CD4-positive, alpha-beta T cell treated with Interleukin-4 for 1 hour (primary cell): ENCODE measurements at regions not wholly inside any gene's neighbourhood (a gene's known extent, or its start where the extent isn't known, plus 50 kb on each side); places are given as distances from the start of the nearest gene placed in this dataset.
"Not testable (repeated sequence)": the region's sequence is repeated elsewhere in the genome, so short reads cannot be mapped to it uniquely, and the experiment has no call there.

ENCODE experiments used
- DNase-seq, 2 donors: peaks; one replicate each; pipeline ENCODE4 v3.0.0-alpha.2; 2020 to 2022

DNA sequence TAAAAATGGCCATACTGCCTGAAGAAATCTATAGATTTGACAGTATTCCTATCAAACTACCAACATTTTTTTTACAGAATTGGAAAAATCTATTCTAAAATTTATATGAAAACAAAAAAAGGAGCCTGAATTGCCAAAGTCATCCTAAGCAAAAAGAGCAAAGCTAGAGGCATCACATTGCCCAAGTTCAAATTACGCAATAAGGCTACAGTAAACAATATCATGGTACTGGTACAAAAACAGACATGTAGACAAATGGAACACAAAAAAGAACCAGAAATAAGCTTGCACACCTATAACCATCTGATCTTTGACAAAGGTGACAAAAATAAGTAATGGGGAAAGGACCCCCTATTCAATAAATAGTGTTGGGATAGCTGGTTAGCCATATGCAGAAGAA, 50.2 kb upstream of the THSD7B start:
- DNase-seq: no peak

DNA sequence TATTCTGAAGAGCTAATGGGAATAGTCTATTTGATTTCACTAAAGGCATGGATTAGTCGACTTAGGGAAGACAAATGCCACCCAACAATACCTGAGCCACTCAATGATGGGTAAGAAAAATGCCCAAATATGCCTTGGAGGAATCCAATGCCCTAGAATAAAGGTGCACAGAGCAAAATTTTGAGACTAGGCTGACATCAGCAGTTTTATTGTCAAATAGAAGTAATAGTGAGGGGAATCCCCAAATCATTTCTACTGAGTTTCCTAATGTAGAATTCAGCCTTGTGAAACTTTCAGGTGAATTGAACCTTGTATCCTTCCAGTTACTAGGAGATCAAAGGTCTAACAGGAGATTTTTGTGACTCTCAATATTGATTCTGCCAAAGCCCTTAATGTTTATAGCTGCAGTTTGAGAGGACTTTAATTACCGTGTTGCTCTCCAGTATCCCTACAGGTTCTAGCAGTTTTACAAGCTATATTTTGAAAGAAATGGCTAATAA, 50.8 kb upstream of the THSD7B start:
- DNase-seq: no peak

DNA sequence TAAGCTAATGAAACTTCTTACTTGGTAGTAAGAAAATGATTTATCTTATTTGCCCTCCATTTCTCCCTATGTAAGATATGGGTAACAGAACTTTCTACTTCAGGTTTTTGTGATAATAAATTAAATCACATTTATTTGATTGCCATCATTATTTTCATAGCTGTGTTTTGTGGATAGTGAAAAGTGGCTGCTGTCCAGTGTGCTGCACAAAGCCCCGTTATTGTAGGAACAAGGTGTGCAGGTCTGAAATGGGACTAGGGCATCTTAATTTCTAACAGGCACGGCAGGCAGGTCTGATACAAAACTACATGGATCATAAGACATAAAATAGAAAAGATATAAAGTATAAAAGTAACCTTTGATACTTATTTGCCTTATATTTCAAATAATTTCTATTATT, 51.6 kb upstream of the THSD7B start:
- DNase-seq: no peak

- DNase-seq: no peak
Observed at GRCh38 chr2:136705336-136705735, 60.0 kb upstream of the THSD7B start.

DNA sequence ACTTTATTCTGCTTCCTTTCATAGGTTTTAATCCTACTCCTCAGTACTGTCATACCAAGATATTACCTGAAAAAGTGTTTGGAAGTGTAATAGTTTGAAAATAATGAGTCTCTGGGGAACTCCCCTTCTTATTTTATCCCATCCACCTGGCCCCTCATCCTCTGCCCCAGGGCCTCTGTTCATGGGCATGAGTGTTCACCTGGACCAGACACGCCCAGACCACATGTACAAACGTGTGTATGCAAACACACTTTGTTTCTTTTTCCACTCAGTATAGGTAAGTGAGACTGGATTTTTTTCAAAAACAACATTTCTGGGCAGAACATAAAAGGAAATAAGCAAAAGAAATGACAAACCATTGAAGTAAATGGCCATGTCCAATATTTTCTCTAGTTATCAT, 62.1 kb upstream of the THSD7B start:
- DNase-seq: no peak

GRCh38 chr2:136696438-136696837, 68.9 kb upstream of the THSD7B start:
- DNase-seq: no peak

DNA sequence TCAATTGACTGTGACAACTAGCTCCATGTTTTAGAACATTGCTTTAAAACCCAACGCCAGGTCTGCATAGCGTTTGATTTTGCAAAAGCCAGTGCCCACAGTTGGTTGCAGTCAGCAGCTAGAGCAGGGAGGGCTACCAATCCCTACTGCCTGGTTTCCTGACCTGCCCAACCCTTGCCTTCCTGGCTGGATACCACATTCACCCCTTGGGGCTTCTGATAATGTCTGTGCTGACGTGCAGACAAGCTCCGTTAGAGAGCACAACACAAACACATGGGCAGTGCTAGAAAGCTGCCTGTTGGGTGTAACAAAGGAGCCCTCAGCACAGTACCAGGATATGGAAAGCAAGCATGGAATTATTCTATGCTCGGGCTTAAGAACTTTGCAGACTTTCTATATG, 71.4 kb upstream of the THSD7B start:
- no peak for DNase-seq

DNA sequence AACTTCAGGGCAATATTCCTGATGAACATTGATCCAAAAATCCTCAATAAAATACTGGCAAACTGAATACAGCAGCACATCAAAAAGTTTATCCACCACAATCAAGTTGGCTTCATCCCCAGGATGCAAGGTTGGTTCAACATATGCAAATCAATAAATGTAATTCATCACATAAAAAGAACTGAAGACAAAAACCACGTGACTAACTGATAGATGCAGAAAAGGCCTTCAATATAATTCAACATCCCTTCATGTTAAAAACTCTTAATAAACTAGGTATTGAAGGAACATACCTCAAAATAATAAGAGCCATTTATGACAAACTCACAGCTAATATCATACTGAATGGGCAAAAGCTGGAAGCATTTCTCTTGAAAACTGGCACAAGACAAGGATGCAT, 85.3 kb upstream of the THSD7B start:
- not testable (repeated sequence) for DNase-seq

- no peak for DNase-seq
Observed at GRCh38 chr2:136665736-136666135, 99.6 kb upstream of the THSD7B start.

DNA sequence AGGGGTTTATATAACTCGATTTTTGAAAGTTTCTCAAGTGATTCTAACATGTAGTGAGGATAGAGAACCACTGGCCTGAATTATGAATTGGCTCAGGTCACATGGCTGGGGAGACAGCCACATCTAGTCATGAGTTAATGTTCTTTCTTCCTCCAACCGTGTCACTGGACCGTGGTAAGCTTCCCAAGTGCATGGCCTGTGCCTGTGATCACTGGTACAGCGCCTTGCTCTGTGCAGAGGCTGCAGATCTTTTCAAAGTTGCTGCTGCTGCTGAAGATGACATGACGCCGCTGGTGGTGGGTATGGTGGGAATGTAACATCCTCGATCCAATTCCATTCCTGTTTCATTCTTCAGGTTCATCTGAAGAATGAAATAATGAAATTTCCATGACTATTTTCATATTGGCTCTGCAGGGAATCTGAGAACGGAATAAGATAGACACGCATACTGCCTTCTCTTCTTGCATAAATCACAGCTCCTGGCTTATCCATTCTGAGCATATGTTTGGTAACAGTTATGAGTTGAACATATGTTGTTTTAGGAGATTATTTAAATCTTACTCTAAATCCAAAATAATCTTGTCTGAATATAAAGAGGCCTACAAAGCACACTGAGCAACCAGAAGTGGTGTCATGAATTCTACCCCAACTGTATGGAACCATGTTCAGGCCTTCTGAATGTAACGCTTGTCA, 100.5 kb upstream of the THSD7B start:
- DNase-seq: no peak

DNA sequence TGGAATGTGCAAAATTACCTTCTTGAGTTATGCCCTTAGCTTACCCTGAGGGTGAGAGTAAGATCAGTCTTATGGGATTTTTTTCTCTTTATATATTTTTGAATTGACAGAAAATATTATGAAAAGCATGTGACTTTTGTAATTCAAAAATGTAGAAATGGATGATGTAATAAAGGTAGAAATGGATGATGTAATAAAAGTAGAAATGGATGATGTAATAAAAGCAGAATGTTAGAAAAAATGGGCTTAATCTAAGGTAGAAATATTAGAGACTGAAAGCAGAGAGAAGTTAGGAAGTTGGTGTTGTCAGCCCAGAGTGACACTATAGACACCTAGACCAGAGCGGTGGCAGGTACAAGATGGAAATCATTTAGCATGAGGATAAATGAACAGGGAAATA, 107.1 kb upstream of the THSD7B start:
- DNase-seq: no peak

- no peak for DNase-seq
Observed at GRCh38 chr2:136653861-136654260, 111.5 kb upstream of the THSD7B start.

GRCh38 chr2:136651456-136652010, 113.8 kb upstream of the THSD7B start:
- DNase-seq: no peak

GRCh38 chr2:136647039-136647438, 118.3 kb upstream of the THSD7B start:
- DNase-seq: no peak

DNA sequence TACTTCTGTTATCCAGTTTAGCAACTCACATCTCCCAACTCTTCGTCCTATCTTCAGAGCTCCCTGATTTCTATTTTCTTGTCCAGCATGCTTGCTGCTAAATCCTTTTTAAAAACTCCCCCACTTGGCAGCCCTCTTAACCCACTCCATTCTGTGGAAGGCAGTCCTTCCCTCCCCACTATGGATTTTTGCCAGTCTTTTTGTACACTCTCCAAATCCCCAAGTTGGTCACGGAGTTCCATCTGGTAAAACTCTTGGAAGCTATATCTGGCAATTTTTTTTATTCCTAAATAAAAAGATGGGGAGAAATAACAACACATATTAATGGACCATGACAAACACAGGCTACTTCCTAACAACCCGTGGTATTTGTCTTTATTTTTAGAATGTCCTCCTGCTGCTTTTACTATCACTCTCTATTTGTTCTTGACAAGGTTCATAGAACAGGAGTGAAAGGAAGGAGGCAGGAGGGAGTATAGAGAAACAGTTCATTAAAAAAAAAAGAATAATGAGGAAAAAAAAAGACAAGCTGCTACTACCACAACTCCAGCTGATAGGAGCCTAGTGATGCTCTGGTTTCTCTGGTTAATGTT, 120.0 kb upstream of the THSD7B start:
- no peak for DNase-seq

GRCh38 chr2:136639651-136640050, 125.7 kb upstream of the THSD7B start:
- DNase-seq: no peak

- no peak for DNase-seq
Observed at GRCh38 chr2:136638193-136638592, 127.2 kb upstream of the THSD7B start.

GRCh38 chr2:136637402-136637801, 127.9 kb upstream of the THSD7B start:
- DNase-seq: no peak

DNA sequence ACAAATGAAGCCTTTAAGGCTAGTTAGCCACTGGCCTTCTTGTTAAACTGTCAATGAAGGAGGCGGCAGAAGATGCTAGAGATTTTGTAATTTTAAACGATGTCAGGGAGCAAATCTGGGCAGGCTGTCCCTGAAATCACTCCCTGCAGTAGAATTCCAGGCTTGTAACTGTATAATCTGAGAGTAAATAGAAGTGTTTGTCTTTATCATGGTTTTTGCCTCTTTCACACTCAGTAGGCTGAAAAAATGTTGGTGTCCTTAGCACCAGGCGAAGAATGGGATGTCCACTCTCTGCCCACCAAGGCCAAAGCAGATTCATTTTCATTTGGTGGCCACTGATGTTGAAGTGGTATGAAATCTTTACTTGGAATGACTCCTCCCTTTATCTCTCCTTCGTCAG, 136.9 kb upstream of the THSD7B start:
- no peak for DNase-seq

DNA sequence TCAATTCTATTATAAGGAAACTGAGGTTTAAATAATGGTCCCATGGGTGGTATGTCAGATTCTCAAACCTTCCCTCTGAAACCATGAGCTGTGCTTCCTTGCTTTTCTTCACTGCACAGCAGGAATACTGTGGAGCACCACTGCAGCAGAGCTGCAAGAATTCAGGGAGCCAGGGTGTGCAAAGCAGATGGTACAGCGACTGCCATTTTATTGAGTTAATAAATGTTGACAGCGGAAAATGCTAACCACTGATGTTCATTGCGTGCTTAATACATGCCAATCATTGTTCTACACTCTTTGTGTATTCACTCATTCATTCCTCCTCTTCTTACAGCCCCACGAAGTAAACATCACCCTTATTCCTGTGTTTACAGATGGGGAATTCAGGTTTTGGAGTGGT, 152.2 kb upstream of the THSD7B start:
- DNase-seq: no peak

- DNase-seq: no peak
Observed at GRCh38 chr2:136612079-136612478, 153.3 kb upstream of the THSD7B start.

- DNase-seq: no peak
Observed at GRCh38 chr2:136611451-136611850, 153.9 kb upstream of the THSD7B start.

- DNase-seq: no peak
Observed at GRCh38 chr2:136582628-136583205, 182.6 kb upstream of the THSD7B start.

- no peak for DNase-seq
Observed at GRCh38 chr2:136572335-136572734, 193.0 kb upstream of the THSD7B start.
